ENCODE measurements at regions not wholly inside any gene's neighbourhood (a gene's known extent, or its start where the extent isn't known, plus 50 kb on each side); places are given as distances from the start of the nearest gene placed in this dataset.
"Not testable (repeated sequence)": the region's sequence is repeated elsewhere in the genome, so short reads cannot be mapped to it uniquely, and the experiment has no call there.

GRCh38 chr16:51831595-51832367 is 680.7 kb upstream of the SALL1 start:
- DNase-seq, result no peak

GRCh38 chr16:51831034-51831433 is 680.0 kb upstream of the SALL1 start:
- not testable (repeated sequence) for DNase-seq

- DNase-seq, result no peak
Observed at GRCh38 chr16:51825779-51826178, 674.7 kb upstream of the SALL1 start.

- no peak for DNase-seq
Observed at GRCh38 chr16:51822471-51822870, 671.4 kb upstream of the SALL1 start.

GRCh38 chr16:51821527-51821926 is 670.5 kb upstream of the SALL1 start:
- DNase-seq, result no peak

- DNase-seq, result no peak
Observed at GRCh38 chr16:51820176-51820575, 669.1 kb upstream of the SALL1 start.

- no peak for DNase-seq
Observed at GRCh38 chr16:51818342-51818944, 667.4 kb upstream of the SALL1 start.

- no peak for DNase-seq
Observed at GRCh38 chr16:51816929-51817328, 665.9 kb upstream of the SALL1 start.

- DNase-seq, result no peak
Observed at GRCh38 chr16:51815523-51815922, 664.5 kb upstream of the SALL1 start.

GRCh38 chr16:51814617-51815016 is 663.5 kb upstream of the SALL1 start:
- no peak for DNase-seq

- no peak for DNase-seq
Observed at GRCh38 chr16:51813609-51814008, 662.5 kb upstream of the SALL1 start.

- DNase-seq, result no peak
Observed at GRCh38 chr16:51812945-51813344, 661.9 kb upstream of the SALL1 start.

- no peak for DNase-seq
Observed at GRCh38 chr16:51807551-51807950, 656.5 kb upstream of the SALL1 start.

- DNase-seq, result no peak
Observed at GRCh38 chr16:51801635-51802034, 650.6 kb upstream of the SALL1 start.

- no peak for DNase-seq
Observed at GRCh38 chr16:51797669-51798259, 646.7 kb upstream of the SALL1 start.

GRCh38 chr16:51779240-51779639 is 628.2 kb upstream of the SALL1 start:
- DNase-seq, result no peak

- DNase-seq, result no peak
Observed at GRCh38 chr16:51773071-51773890, 622.2 kb upstream of the SALL1 start.

- no peak for DNase-seq
Observed at GRCh38 chr16:51766739-51767138, 615.7 kb upstream of the SALL1 start.

- no peak for DNase-seq
Observed at GRCh38 chr16:51763072-51763661, 612.1 kb upstream of the SALL1 start.

GRCh38 chr16:51762081-51762996 is 611.3 kb upstream of the SALL1 start:
- peak in 1 of 4 experiments; percentile 10 for DNase-seq

GRCh38 chr16:51761001-51761400 is 609.9 kb upstream of the SALL1 start:
- no peak for DNase-seq

- no peak for DNase-seq
Observed at GRCh38 chr16:51759999-51760398, 608.9 kb upstream of the SALL1 start.

Data from activated naive CD4-positive, alpha-beta T cell (primary cell).